ENCODE measurements at regions not wholly inside any gene's neighbourhood (a gene's known extent, or its start where the extent isn't known, plus 50 kb on each side); places are given as distances from the start of the nearest gene placed in this dataset.

- no peaks in the 10 kb centered on the region for H3K79me1 ChIP-seq (ENCODE audit: low read depth in 1 of 2, low read length in 2 of 2)
- DNase-seq (no peak), ATAC-seq (ENCODE audit: low read depth) (no peak)
- no peak overlapping the region for H2AFZ ChIP-seq (replicated peaks; ENCODE audit: low read length, poor library complexity)
- no peak overlapping the region for H3K4ac ChIP-seq (ENCODE audit: low read depth, low read length)
- in situ Hi-C loops (cut with MboI; ENCODE audit: low sequenced_read_pairs) (no loop called here), intact Hi-C loops (cut with micrococcal nuclease) (no loop called here), dilution Hi-C loops (cut with HindIII; ENCODE audit: low sequenced_read_pairs, unreplicated experiment) (no loop called here)
- no peak overlapping the region for H3K56ac ChIP-seq (ENCODE audit: extremely low read depth, insufficient read depth, low read length)
- no peak overlapping the region for H3K4me2 ChIP-seq (ENCODE audit: low read depth, low read length)
- H4K8ac ChIP-seq (ENCODE audit: low read depth in 2 of 2, low read length in 2 of 2), result no peak overlapping the region
- H2BK120ac ChIP-seq (ENCODE audit: low read depth, low read length), result no peak overlapping the region
- no peak overlapping the region for H2BK20ac ChIP-seq (ENCODE audit: low read depth, low read length)
- no CpG with 5 or more reads among the region's 1 CpG for WGBS, 2 experiments (ENCODE audit: extremely low coverage in 2 of 2, insufficient read length in 1 of 2)
- H3K36me3 ChIP-seq (ENCODE audit: control insufficient read depth, insufficient read depth, low read length), result no peaks in the 10 kb centered on the region
- no peaks in the 10 kb centered on the region for H3K9me1 ChIP-seq (ENCODE audit: insufficient read depth, low read length)
- no peak overlapping the region for H2BK15ac ChIP-seq (ENCODE audit: low read depth, low read length)
- no peaks in the 10 kb centered on the region for H3K9me3 ChIP-seq (ENCODE audit: control insufficient read depth, insufficient read depth, low read length)
- H3K27ac ChIP-seq (ENCODE audit: insufficient read depth, low read length), result no peak overlapping the region
- H2BK5ac ChIP-seq (ENCODE audit: low read depth, low read length, poor library complexity, severe bottlenecking), result no peak overlapping the region
- H3K23ac ChIP-seq (ENCODE audit: low read depth, low read length), result no peak overlapping the region
- no peak overlapping the region for H2AK5ac ChIP-seq (ENCODE audit: low read depth, low read length)
- H3K14ac ChIP-seq (replicated peaks; ENCODE audit: low read depth, low read length), result no peak overlapping the region
- no peaks in the 10 kb centered on the region for H3K27me3 ChIP-seq (ENCODE audit: control insufficient read depth, insufficient read depth, low read length)
- TF ChIP-seq SMC3 (IDR thresholded peaks at IDR 0.05; ENCODE audit: low read depth, low read length), result no peak
- TF ChIP-seq MXI1 (IDR thresholded peaks at IDR 0.05; ENCODE audit: borderline replicate concordance, low read depth, low read length), result no peak
- no peak for TF ChIP-seq RFX5 (IDR thresholded peaks at IDR 0.05; ENCODE audit: low read depth, low read length)
- TF ChIP-seq CHD1 (IDR thresholded peaks at IDR 0.05; ENCODE audit: low read depth, low read length), result no peak
- no peak for TF ChIP-seq MAZ (IDR thresholded peaks at IDR 0.05; ENCODE audit: borderline replicate concordance, low read depth, low read length)
- no peak for TF ChIP-seq ELK1 (IDR thresholded peaks at IDR 0.05; ENCODE audit: borderline replicate concordance, low read depth, low read length)
- no peak for TF ChIP-seq FOS (IDR thresholded peaks at IDR 0.05; ENCODE audit: low read depth, low read length)
- TF ChIP-seq RAD21 (IDR thresholded peaks at IDR 0.05; ENCODE audit: low read length), result no peak
- TF ChIP-seq CTCF (conservative IDR thresholded peaks at IDR 0.05; ENCODE audit: low read depth, low read length), result no peak
- TF ChIP-seq BHLHE40 (IDR thresholded peaks at IDR 0.05; ENCODE audit: low read depth, low read length), result no peak
- TF ChIP-seq POLR2A (IDR thresholded peaks at IDR 0.05; ENCODE audit: low read depth, low read length), result no peak
- H4K91ac ChIP-seq (ENCODE audit: insufficient read depth, low read depth, low read length), result no peak overlapping the region
- no peaks in the 10 kb centered on the region for H3K4me1 ChIP-seq (ENCODE audit: control insufficient read depth, insufficient read depth, low read length)
- POLR2A ChIA-PET (ENCODE audit: unreplicated experiment), result no interaction called here
- no peak overlapping the region for H2AK9ac ChIP-seq (replicated peaks; ENCODE audit: low read depth, low read length, poor library complexity)
- CTCF ChIA-PET, result no interaction called here
- H3K9ac ChIP-seq (ENCODE audit: low read depth, low read length), result no peak overlapping the region
- H3K18ac ChIP-seq (ENCODE audit: low read depth, low read length), result no peak overlapping the region
- H4K5ac ChIP-seq (ENCODE audit: low read depth, low read length), result no peak overlapping the region
- no TSS peak for BruUV-seq (replicated peaks)
- H4K20me1 ChIP-seq (ENCODE audit: insufficient read depth, low read length), result no peaks in the 10 kb centered on the region
- no peak overlapping the region for H3K4me3 ChIP-seq (ENCODE audit: insufficient read depth, low read depth, low read length)
Measured at GRCh38 chr13:84847107-84847506, 952.1 kb downstream of the SLITRK6 start.

All from IMR-90 (cell line).